HCT116 (cell line): ENCODE measurements at regions not wholly inside any gene's neighbourhood (a gene's known extent, or its start where the extent isn't known, plus 50 kb on each side); places are given as distances from the start of the nearest gene placed in this dataset.

Source experiments
- ATAC-seq: fragments of 200-7000 bp; cut with Tn5 transposase; 2 replicates; pipeline ENCODE4 v1.9.1; 2020; ENCODE audit warnings: mild to moderate bottlenecking, moderate library complexity
- BruUV-seq: library from RNA; stranded (reverse); fragments of 400-500 nt; replicated peaks from 2 replicates; lab custom pipeline; 2021; lab: Mats Ljungman, UMichigan
- CTCF ChIA-PET: fragments of 300-600 bp; sonication (Branson Sonifier 250); formaldehyde crosslinking; loops from one replicate; lab custom pipeline; 2021; ENCODE audit warnings: antibody characterized with exemption; lab: Charles Lee
- POLR2A ChIA-PET: fragments of 300-600, 350-600 bp; sonication (Branson Sonifier 250); formaldehyde crosslinking; loops from one replicate; lab custom pipeline; 2021; ENCODE audit warnings: antibody characterized with exemption; lab: Charles Lee
- RAD21 ChIA-PET, 2 experiments: fragments of 300-600 bp; sonication (Branson Sonifier 250); formaldehyde crosslinking; loops; one replicate each; lab custom pipeline; 2023; ENCODE audit warnings: low total read pairs in 2 of 2; ENCODE audit not compliant: uncharacterized antibody in 2 of 2, unreplicated experiment in 2 of 2, low non-redundant PET in 1 of 2; lab: Charles Lee
- DNase-seq: peaks from one replicate; pipeline ENCODE4 v3.0.0-alpha.2; 2010; ENCODE audit warnings: low read depth, low spot score
- H2AFZ ChIP-seq: fragments of 200-600 bp; shearing (Covaris generic), sonication (generic); 2 replicates; pipeline ENCODE4 v1.6.1; 2017; ENCODE audit warnings: low read depth, mixed run types, mixed read lengths, antibody characterized with exemption, low read length; ENCODE audit not compliant: poor library complexity, severe bottlenecking
- H3K27ac ChIP-seq: 2 replicates; pipeline ENCODE4 v1.5.1; 2012; ENCODE audit warnings: low read depth, low read length
- H3K27me3 ChIP-seq: fragments of 200-600 bp; sonication (generic); 2 replicates; pipeline ENCODE4 v1.6.1; 2016; ENCODE audit warnings: mixed run types, low read length, mixed read lengths; ENCODE audit not compliant: insufficient read depth
- H3K36me3 ChIP-seq, 2 experiments: fragments of 200-500 bp in 1 of 2; fragments of 200-600 bp in 1 of 2; sonication (Bioruptor generic) in 1 of 2; sonication (generic) in 1 of 2; 2 replicates each; pipeline versions ENCODE4 v1.5.1 to v1.6.1; 2014 to 2016; ENCODE audit warnings: low read length in 2 of 2, inconsistent platforms in 1 of 2, mixed read lengths in 1 of 2, mixed run types in 1 of 2; ENCODE audit not compliant: insufficient read depth in 2 of 2, control insufficient read depth in 1 of 2
- H3K4me1 ChIP-seq, 2 experiments: fragments of 200-600 bp in 1 of 2; sonication (generic) in 1 of 2; 2 replicates each; pipeline versions ENCODE4 v1.5.1 to v1.6.1; 2012 to 2017; ENCODE audit warnings: low read length in 2 of 2, inconsistent platforms in 1 of 2, mild to moderate bottlenecking in 1 of 2, mixed read lengths in 1 of 2, mixed run types in 1 of 2, moderate library complexity in 1 of 2; ENCODE audit not compliant: insufficient read depth in 2 of 2, control insufficient read depth in 1 of 2
- H3K4me2 ChIP-seq: fragments of 200-600 bp; sonication (generic); 2 replicates; pipeline ENCODE4 v1.6.1; 2017; ENCODE audit warnings: mixed run types, low read length, mixed read lengths
- H3K4me3 ChIP-seq, 2 experiments: fragments of 200-600 bp in 1 of 2; sonication (generic) in 1 of 2; replicated peaks in 1 of 2; 2 replicates each; pipeline ENCODE4 v1.5.1; 2011 to 2016; ENCODE audit warnings: low read length in 2 of 2, control low read depth in 1 of 2, low read depth in 1 of 2, mild to moderate bottlenecking in 1 of 2, mixed read lengths in 1 of 2, mixed run types in 1 of 2
- H3K79me2 ChIP-seq: fragments of 200-600 bp; sonication (generic); 2 replicates; pipeline ENCODE4 v1.6.1; 2017; ENCODE audit warnings: mild to moderate bottlenecking, mixed run types, low read length, moderate library complexity, mixed read lengths; ENCODE audit not compliant: insufficient read depth
- H3K9ac ChIP-seq: fragments of 200-600 bp; sonication (generic); 2 replicates; pipeline ENCODE4 v1.6.1; 2016; ENCODE audit warnings: low read length, mixed read lengths
- H3K9me2 ChIP-seq: fragments of 200-600 bp; sonication (generic), shearing (Covaris generic); 2 replicates; pipeline ENCODE4 v1.6.1; 2017; ENCODE audit warnings: mixed run types, mild to moderate bottlenecking, moderate library complexity; ENCODE audit not compliant: insufficient read depth
- H3K9me3 ChIP-seq, 2 experiments: fragments of 200-500 bp in 1 of 2; fragments of 200-600 bp in 1 of 2; sonication (Bioruptor generic) in 1 of 2; sonication (generic) in 1 of 2; 2 replicates each; pipeline ENCODE4 v1.6.1; 2014 to 2017; ENCODE audit warnings: low read length in 2 of 2, mixed read lengths in 2 of 2, inconsistent platforms in 1 of 2, low read depth in 1 of 2, mild to moderate bottlenecking in 1 of 2, mixed run types in 1 of 2, moderate library complexity in 1 of 2; ENCODE audit not compliant: control insufficient read depth in 1 of 2, insufficient read depth in 1 of 2
- H4K20me1 ChIP-seq: fragments of 200-600 bp; sonication (generic), shearing (Covaris generic); 2 replicates; pipeline ENCODE4 v1.6.1; 2017; ENCODE audit warnings: mixed run types, mild to moderate bottlenecking, moderate library complexity; ENCODE audit not compliant: insufficient read depth
- CBX3 ChIP-seq: IDR thresholded peaks from 2 replicates; pipeline ENCODE4 v1.6.1; 2012; ENCODE audit warnings: low read depth
- CEBPB ChIP-seq: IDR thresholded peaks from 2 replicates; pipeline ENCODE4 v1.6.1; 2012; ENCODE audit warnings: low read depth
- EGR1 ChIP-seq: IDR thresholded peaks from 2 replicates; pipeline ENCODE4 v1.6.1; 2012; ENCODE audit warnings: low read depth
- EZH2 ChIP-seq: fragments of 200-600 bp; sonication (generic); IDR thresholded peaks from 2 replicates; pipeline ENCODE4 v1.6.1; 2017; ENCODE audit warnings: antibody characterized with exemption, mixed run types
- EZH2phosphoT487 ChIP-seq: fragments of 200-600 bp; IDR thresholded peaks from 2 replicates; pipeline ENCODE4 v1.6.1; 2018; ENCODE audit warnings: antibody characterized with exemption, borderline replicate concordance
- FOSL1 ChIP-seq: IDR thresholded peaks from 2 replicates; pipeline ENCODE4 v1.6.1; 2012; ENCODE audit warnings: low read depth
- JUND ChIP-seq: IDR thresholded peaks from 2 replicates; pipeline ENCODE4 v1.6.1; 2012
- MAX ChIP-seq: IDR thresholded peaks from 2 replicates; pipeline ENCODE4 v1.6.1; 2012
- POLR2A ChIP-seq: IDR thresholded peaks from 2 replicates; pipeline ENCODE4 v1.7.0; 2011; ENCODE audit warnings: borderline replicate concordance; ENCODE audit not compliant: insufficient read depth, insufficient read length; ENCODE audit errors: extremely low read depth
- POLR2AphosphoS5 ChIP-seq: IDR thresholded peaks from 2 replicates; pipeline ENCODE4 v1.6.1; 2011; ENCODE audit warnings: mild to moderate bottlenecking, low read depth, low read length, moderate library complexity
- RAD21 ChIP-seq: IDR thresholded peaks from 2 replicates; pipeline ENCODE4 v1.6.1; 2012; ENCODE audit warnings: low read depth, mild to moderate bottlenecking
- REST ChIP-seq: IDR thresholded peaks from 2 replicates; pipeline ENCODE4 v1.6.1; 2012; ENCODE audit warnings: low read depth
- SIN3A ChIP-seq: IDR thresholded peaks from 2 replicates; pipeline ENCODE4 v1.6.1; 2012; ENCODE audit warnings: low read depth
- SP1 ChIP-seq: IDR thresholded peaks from 2 replicates; pipeline ENCODE4 v1.6.1; 2012; ENCODE audit warnings: low read depth
- SRF ChIP-seq: IDR thresholded peaks from 2 replicates; pipeline ENCODE4 v1.6.1; 2012; ENCODE audit warnings: low read depth
- TCF7L2 ChIP-seq: IDR thresholded peaks from 2 replicates; pipeline ENCODE4 v1.7.0; 2011; ENCODE audit warnings: borderline replicate concordance, inconsistent platforms; ENCODE audit not compliant: insufficient read depth, insufficient read length; ENCODE audit errors: extremely low read depth
- YY1 ChIP-seq: IDR thresholded peaks from 2 replicates; pipeline ENCODE4 v1.6.1; 2011; ENCODE audit warnings: low read length, low read depth, moderate library complexity, mild to moderate bottlenecking; ENCODE audit not compliant: insufficient replicate concordance; ENCODE audit errors: extremely low read depth
- ZBTB33 ChIP-seq: IDR thresholded peaks from 2 replicates; pipeline ENCODE4 v1.6.1; 2011; ENCODE audit warnings: mild to moderate bottlenecking, low read length, moderate library complexity; ENCODE audit not compliant: insufficient replicate concordance; ENCODE audit errors: extremely low read depth
- ZFX ChIP-seq: fragments of 450-650 bp; IDR thresholded peaks from 2 replicates; pipeline ENCODE4 v1.6.1; 2017
- ZNF274 ChIP-seq: fragments of 200-500 bp; sonication (Bioruptor generic); IDR thresholded peaks from 2 replicates; pipeline ENCODE4 v1.6.1; 2014; ENCODE audit warnings: mild to moderate bottlenecking, low read depth, low read length, inconsistent platforms
- intact Hi-C: fragments of 100-400 bp; cut with micrococcal nuclease; formaldehyde crosslinking; loops from 2 replicates; pipeline ENCODE4 v1.10.0; 2022
- TF ChIP-seq, protein P1 (sequence below): IDR thresholded peaks from 2 replicates; pipeline ENCODE4 v1.6.1; 2012

DNA sequence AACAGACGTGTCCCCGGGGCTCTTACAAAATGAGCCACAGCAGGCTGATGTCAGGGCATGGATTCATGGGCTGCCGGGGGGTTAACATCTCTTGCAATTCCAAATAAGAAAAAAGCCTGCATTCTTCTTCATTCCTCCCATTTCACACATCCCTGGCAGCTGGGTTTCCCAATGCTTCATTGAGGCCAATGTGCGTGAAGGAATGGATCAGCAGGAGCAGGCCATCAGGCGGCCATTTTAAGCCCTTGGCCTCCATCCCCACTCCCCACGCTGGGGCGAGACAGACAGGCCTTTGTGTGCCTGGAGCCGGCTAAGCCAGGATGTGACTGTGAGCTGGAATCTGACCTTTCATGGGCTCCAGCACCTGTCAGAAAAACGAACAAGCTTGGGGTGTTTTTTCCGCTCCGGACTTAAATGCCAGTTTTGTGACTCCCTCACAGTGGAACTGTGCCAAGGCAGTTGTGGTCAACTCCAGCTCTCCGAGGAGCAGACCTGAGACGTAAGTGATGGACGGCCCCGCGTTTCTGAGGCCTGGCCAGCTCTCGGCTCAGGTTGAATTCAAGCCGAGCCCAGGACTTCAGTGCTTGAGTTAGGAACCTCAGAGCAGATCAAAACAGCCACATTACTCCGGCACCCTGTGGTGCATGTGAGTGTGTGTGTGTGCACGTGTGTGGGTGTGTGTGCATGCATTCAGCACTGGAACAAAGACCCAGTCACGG lies 133.1 kb downstream of the TMEM30B start:
- H4K20me1 ChIP-seq, result no peaks in the 10 kb centered on the region
- peak overlapping the region; percentile 57 for H3K4me2 ChIP-seq
- no peaks in the 10 kb centered on the region for H3K79me2 ChIP-seq
- H3K9me2 ChIP-seq, result no peaks in the 10 kb centered on the region
- H3K9ac ChIP-seq, result peak overlapping the region; percentile 44
- peaks cover 0 to 16% of the 10 kb centered on the region in 2 experiments; a peak in 1 of 4 replicates for H3K9me3 ChIP-seq
- peak overlapping the region in 1 of 2 experiments; percentile 10; a peak in 1 of 4 replicates for H3K4me3 ChIP-seq
- POLR2A ChIA-PET, result no interaction called here
- TF ChIP-seq RAD21 (peak; percentile 30), TCF7L2 (no peak), CBX3 (peak; percentile 78), ZBTB33 (no peak), FOSL1 (no peak), ZNF274 (no peak), SRF (no peak), REST (no peak), SP1 (peak; percentile 69), EZH2 (no peak), POLR2A (no peak), JUND (peak; percentile 44), CEBPB (no peak), POLR2AphosphoS5 (no peak), ZFX (no peak), EGR1 (peak; percentile 56), YY1 (peak; percentile 47), SIN3A (no peak), MAX (peak; percentile 16; the same call in 1 of the 2 replicates), EZH2phosphoT487 (no peak)
- TF ChIP-seq, protein P1, sequence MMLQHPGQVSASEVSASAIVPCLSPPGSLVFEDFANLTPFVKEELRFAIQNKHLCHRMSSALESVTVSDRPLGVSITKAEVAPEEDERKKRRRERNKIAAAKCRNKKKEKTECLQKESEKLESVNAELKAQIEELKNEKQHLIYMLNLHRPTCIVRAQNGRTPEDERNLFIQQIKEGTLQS, result no peak
- no TSS peak for BruUV-seq
- H3K36me3 ChIP-seq, result no peaks in the 10 kb centered on the region
- DNase-seq, result peak; percentile 89
- no peaks in the 10 kb centered on the region for H3K27me3 ChIP-seq
- CTCF ChIA-PET, result no interaction called here
- H3K4me1 ChIP-seq, result peaks cover 16 to 31% of the 10 kb centered on the region in 2 experiments
- ATAC-seq, result peak; percentile 86
- RAD21 ChIA-PET, result interaction anchor here in 1 of 2 experiments (0.6 kb wide), 1 partner anchor 76 kb away, joined by 3 read pairs; no protein-coding TSS in a partner anchor
- intact Hi-C loops, result no loop called here
- peak overlapping the region; percentile 93 for H2AFZ ChIP-seq
- peak overlapping the region; percentile 54 for H3K27ac ChIP-seq
